Astrocyte of the spinal cord (primary cell): ENCODE measurements at regions not wholly inside any gene's neighbourhood (a gene's known extent, or its start where the extent isn't known, plus 50 kb on each side); places are given as distances from the start of the nearest gene placed in this dataset.
"Not testable (repeated sequence)": the region's sequence is repeated elsewhere in the genome, so short reads cannot be mapped to it uniquely, and the experiment has no call there.

Source experiments
- DNase-seq: peaks from one replicate; pipeline ENCODE4 v3.0.0; 2011; ENCODE audit warnings: low read depth, low spot score
- H3K4me3 ChIP-seq: 2 replicates; pipeline ENCODE4 v1.5.1; 2011; ENCODE audit warnings: low read depth, mild to moderate bottlenecking, low read length, moderate library complexity
- CTCF ChIP-seq: IDR thresholded peaks from 2 replicates; pipeline ENCODE4 v1.5.1; 2012; ENCODE audit warnings: low read depth, mild to moderate bottlenecking, low read length, inconsistent platforms
- in situ Hi-C: cut with HindIII; loops from 2 replicates; pipeline ENCODE4 v1.10.0; 2017; ENCODE audit warnings: low sequenced_read_pairs

GRCh38 chr22:47497666-47498065, 735.2 kb downstream of the TBC1D22A start:
- in situ Hi-C loops: no loop called here

GRCh38 chr22:47495110-47495509, 732.7 kb downstream of the TBC1D22A start:
- TF ChIP-seq CTCF: no peak
- DNase-seq: no peak
- H3K4me3 ChIP-seq: no peak overlapping the region
- in situ Hi-C loops: no loop called here

More at GRCh38 chr22:47497666-47498065, 735.2 kb downstream of the TBC1D22A start:
- DNase-seq: no peak
- H3K4me3 ChIP-seq: no peak overlapping the region
- no peak for TF ChIP-seq CTCF

- DNase-seq, in situ Hi-C loops, H3K4me3 ChIP-seq: not testable (repeated sequence)
Measured at GRCh38 chr22:47488131-47488530, 725.7 kb downstream of the TBC1D22A start.

GRCh38 chr22:47486569-47487312, 724.3 kb downstream of the TBC1D22A start:
- no peak overlapping the region for H3K4me3 ChIP-seq
- in situ Hi-C loops: no loop called here
- DNase-seq: no peak
- no peak for TF ChIP-seq CTCF

GRCh38 chr22:47484960-47485569, 722.6 kb downstream of the TBC1D22A start:
- in situ Hi-C loops: no loop called here
- H3K4me3 ChIP-seq: no peak overlapping the region
- no peak for TF ChIP-seq CTCF
- no peak for DNase-seq

GRCh38 chr22:47476231-47476630, 713.8 kb downstream of the TBC1D22A start:
- in situ Hi-C loops: no loop called here
- DNase-seq: no peak
- TF ChIP-seq CTCF: no peak
- no peak overlapping the region for H3K4me3 ChIP-seq

GRCh38 chr22:47474895-47475294, 712.4 kb downstream of the TBC1D22A start:
- no peak overlapping the region for H3K4me3 ChIP-seq
- in situ Hi-C loops: no loop called here
- no peak for TF ChIP-seq CTCF
- peak; percentile 20 for DNase-seq
